Liver (tissue), 8 donors: ENCODE measurements at regions not wholly inside any gene's neighbourhood (a gene's known extent, or its start where the extent isn't known, plus 50 kb on each side); places are given as distances from the start of the nearest gene placed in this dataset.

Experiments
- DNase-seq: peaks from one replicate; pipeline ENCODE4 v3.0.0-alpha.2; 2017; ENCODE audit warnings: low spot score
- H3K27ac ChIP-seq, 2 donors: one replicate each; pipeline ENCODE4 v1.7.0; 2013; ENCODE audit warnings: inconsistent platforms in 2 of 2, low read length in 2 of 2, control low read depth in 1 of 2, low read depth in 1 of 2, mild to moderate bottlenecking in 1 of 2
- H3K27me3 ChIP-seq, 4 donors: one replicate each; pipeline versions ENCODE4 v1.6.1 to v1.7.0; 2013; ENCODE audit warnings: low read length in 3 of 4, inconsistent platforms in 1 of 4, mild to moderate bottlenecking in 1 of 4, moderate library complexity in 1 of 4; ENCODE audit not compliant: control insufficient read depth in 4 of 4, insufficient read depth in 4 of 4
- H3K36me3 ChIP-seq, 4 donors: one replicate each; pipeline versions ENCODE4 v1.6.1 to v1.7.0; 2013; ENCODE audit warnings: low read length in 3 of 4, mild to moderate bottlenecking in 3 of 4, low read depth in 1 of 4, moderate library complexity in 1 of 4; ENCODE audit not compliant: control insufficient read depth in 4 of 4, insufficient read depth in 3 of 4
- H3K4me1 ChIP-seq, 4 donors: one replicate each; pipeline versions ENCODE4 v1.6.1 to v1.7.0; 2013; ENCODE audit warnings: low read length in 3 of 4, mild to moderate bottlenecking in 3 of 4, moderate library complexity in 1 of 4; ENCODE audit not compliant: control insufficient read depth in 4 of 4, insufficient read depth in 4 of 4
- H3K4me3 ChIP-seq, 3 donors: one replicate each; pipeline versions ENCODE4 v1.6.1 to v1.7.0; 2013; ENCODE audit warnings: low read length in 3 of 3, control low read depth in 1 of 3, low read depth in 1 of 3, mild to moderate bottlenecking in 1 of 3
- H3K9ac ChIP-seq, 2 donors: one replicate each; pipeline ENCODE4 v1.7.0; 2013; ENCODE audit warnings: low read length in 2 of 2, mild to moderate bottlenecking in 2 of 2, moderate library complexity in 2 of 2, control low read depth in 1 of 2, low read depth in 1 of 2
- H3K9me3 ChIP-seq, 4 donors: one replicate each; pipeline versions ENCODE4 v1.6.1 to v1.7.0; 2013; ENCODE audit warnings: low read length in 3 of 4; ENCODE audit not compliant: control insufficient read depth in 4 of 4
- ATF3 ChIP-seq: IDR thresholded peaks from 2 replicates; pipeline ENCODE4 v1.6.1; 2016; ENCODE audit warnings: antibody characterized with exemption
- CTCF ChIP-seq: fragments of 150-350 bp; IDR thresholded peaks from 2 replicates; pipeline ENCODE4 v1.5.1; 2017; ENCODE audit warnings: improper control_type of control experiment, low read depth, low read length; ENCODE audit not compliant: missing input control
- EGR1 ChIP-seq, 2 donors: IDR thresholded peaks; 2 replicates each; pipeline ENCODE4 v1.6.1; 2016 to 2018; ENCODE audit warnings: antibody characterized with exemption in 2 of 2, low read depth in 2 of 2
- FOXA1 ChIP-seq: IDR thresholded peaks from 2 replicates; pipeline ENCODE4 v1.6.1; 2016; ENCODE audit warnings: antibody characterized with exemption
- FOXA2 ChIP-seq: IDR thresholded peaks from 2 replicates; pipeline ENCODE4 v1.6.1; 2016; ENCODE audit warnings: antibody characterized with exemption
- GABPA ChIP-seq, 2 donors: IDR thresholded peaks in 1 of 2; conservative IDR thresholded peaks in 1 of 2; 2 replicates each; pipeline ENCODE4 v1.6.1; 2016; ENCODE audit warnings: antibody characterized with exemption in 2 of 2, mild to moderate bottlenecking in 1 of 2, moderate library complexity in 1 of 2
- HNF4A ChIP-seq, 2 donors: conservative IDR thresholded peaks; 2 replicates each; pipeline ENCODE4 v1.6.1; 2016; ENCODE audit warnings: antibody characterized with exemption in 2 of 2, mild to moderate bottlenecking in 2 of 2
- HNF4G ChIP-seq: IDR thresholded peaks from 2 replicates; pipeline ENCODE4 v1.6.1; 2016; ENCODE audit warnings: antibody characterized with exemption
- JUND ChIP-seq, 2 donors: IDR thresholded peaks; 2 replicates each; pipeline ENCODE4 v1.6.1; 2016; ENCODE audit warnings: antibody characterized with exemption in 2 of 2
- MAX ChIP-seq: IDR thresholded peaks from 2 replicates; pipeline ENCODE4 v1.6.1; 2016; ENCODE audit warnings: antibody characterized with exemption
- NR2F2 ChIP-seq: IDR thresholded peaks from 2 replicates; pipeline ENCODE4 v1.6.1; 2016; ENCODE audit warnings: antibody characterized with exemption
- RAD21 ChIP-seq, 2 donors: IDR thresholded peaks; 2 replicates each; pipeline ENCODE4 v1.6.1; 2016; ENCODE audit warnings: antibody characterized with exemption in 2 of 2, mild to moderate bottlenecking in 2 of 2
- REST ChIP-seq: IDR thresholded peaks from 2 replicates; pipeline ENCODE4 v1.6.1; 2016; ENCODE audit warnings: antibody characterized with exemption, mild to moderate bottlenecking
- RXRA ChIP-seq, 2 donors: IDR thresholded peaks; 2 replicates each; pipeline ENCODE4 v1.6.1; 2017 to 2018; ENCODE audit warnings: antibody characterized with exemption in 2 of 2, mild to moderate bottlenecking in 1 of 2
- SP1 ChIP-seq: IDR thresholded peaks from 2 replicates; pipeline ENCODE4 v1.6.1; 2018; ENCODE audit warnings: antibody characterized with exemption, mild to moderate bottlenecking
- TAF1 ChIP-seq: conservative IDR thresholded peaks from 2 replicates; pipeline ENCODE4 v1.6.1; 2016; ENCODE audit warnings: antibody characterized with exemption, mild to moderate bottlenecking
- YY1 ChIP-seq: IDR thresholded peaks from 2 replicates; pipeline ENCODE4 v1.6.1; 2016; ENCODE audit warnings: antibody characterized with exemption, mild to moderate bottlenecking
- ZBTB33 ChIP-seq: IDR thresholded peaks from 2 replicates; pipeline ENCODE4 v1.6.1; 2016; ENCODE audit warnings: antibody characterized with exemption
- WGBS: extraction: QIAGEN DNeasy Blood & Tissue Kit; methylation state at CpG from one replicate; pipeline ENCODE4 v1.1.7; 2013; 5-methylcytosine and 5-hydroxymethylcytosine counted together
- donor health status: healthy.
- donor health status: healthy.
- donor health status: healthy.
- donor health status: healthy.
- donor health status: healthy.

GRCh38 chr5:176740131-176740701 lies 70.1 kb upstream of the UNC5A start:
- WGBS = 68% methylated on average over 16 of the region's 16 CpGs
- DNase-seq = no peak
- Histone ChIP-seq H3K4me1 (peaks cover 0 to 6% (median 1%) of the 10 kb centered on the region in 4 donors), H3K4me3 (no peak overlapping the region), H3K36me3 (no peaks in the 10 kb centered on the region), H3K27ac (no peak overlapping the region), H3K9ac (no peak overlapping the region), H3K9me3 (no peaks in the 10 kb centered on the region), H3K27me3 (peaks cover 0 to 6% (median 5%) of the 10 kb centered on the region in 4 donors)
- TF ChIP-seq RAD21 (IDR thresholded peaks at IDR 0.05) (no peak), REST (no peak), HNF4G (no peak), YY1 (no peak), NR2F2 (no peak), RXRA (IDR thresholded peaks at IDR 0.05) (no peak), JUND (IDR thresholded peaks at IDR 0.05) (no peak), CTCF (no peak), SP1 (no peak), ATF3 (no peak), TAF1 (no peak), MAX (no peak), EGR1 (IDR thresholded peaks at IDR 0.05; ENCODE audit: low read depth in 2 of 2) (no peak), FOXA1 (no peak), ZBTB33 (no peak), FOXA2 (no peak), GABPA (IDR thresholded peaks at IDR 0.05 in 1 of 2, conservative IDR thresholded peaks at IDR 0.05 in 1 of 2) (no peak), HNF4A (conservative IDR thresholded peaks at IDR 0.05) (no peak)
